LNCaP clone FGC (cell line): ENCODE measurements at regions not wholly inside any gene's neighbourhood (a gene's known extent, or its start where the extent isn't known, plus 50 kb on each side); places are given as distances from the start of the nearest gene placed in this dataset.
"Not testable (repeated sequence)": the region's sequence is repeated elsewhere in the genome, so short reads cannot be mapped to it uniquely, and the experiment has no call there.

ENCODE experiments used
- DNase-seq: peaks from one replicate; pipeline ENCODE4 v3.0.0-alpha.2; 2011; ENCODE audit warnings: low read depth
- H3K4me3 ChIP-seq: 2 replicates; pipeline ENCODE4 v1.5.1; 2011; ENCODE audit warnings: mild to moderate bottlenecking, low read depth, low read length, control low read depth
- TF ChIP-seq, protein P1 (sequence below): IDR thresholded peaks from 2 replicates; pipeline ENCODE4 v1.5.1; 2012; ENCODE audit warnings: mild to moderate bottlenecking; ENCODE audit not compliant: control insufficient read depth, insufficient read depth; ENCODE audit errors: extremely low read depth

GRCh38 chr3:118151164-118151563 lies 883.5 kb downstream of the IGSF11 start:
- TF ChIP-seq, protein P1, sequence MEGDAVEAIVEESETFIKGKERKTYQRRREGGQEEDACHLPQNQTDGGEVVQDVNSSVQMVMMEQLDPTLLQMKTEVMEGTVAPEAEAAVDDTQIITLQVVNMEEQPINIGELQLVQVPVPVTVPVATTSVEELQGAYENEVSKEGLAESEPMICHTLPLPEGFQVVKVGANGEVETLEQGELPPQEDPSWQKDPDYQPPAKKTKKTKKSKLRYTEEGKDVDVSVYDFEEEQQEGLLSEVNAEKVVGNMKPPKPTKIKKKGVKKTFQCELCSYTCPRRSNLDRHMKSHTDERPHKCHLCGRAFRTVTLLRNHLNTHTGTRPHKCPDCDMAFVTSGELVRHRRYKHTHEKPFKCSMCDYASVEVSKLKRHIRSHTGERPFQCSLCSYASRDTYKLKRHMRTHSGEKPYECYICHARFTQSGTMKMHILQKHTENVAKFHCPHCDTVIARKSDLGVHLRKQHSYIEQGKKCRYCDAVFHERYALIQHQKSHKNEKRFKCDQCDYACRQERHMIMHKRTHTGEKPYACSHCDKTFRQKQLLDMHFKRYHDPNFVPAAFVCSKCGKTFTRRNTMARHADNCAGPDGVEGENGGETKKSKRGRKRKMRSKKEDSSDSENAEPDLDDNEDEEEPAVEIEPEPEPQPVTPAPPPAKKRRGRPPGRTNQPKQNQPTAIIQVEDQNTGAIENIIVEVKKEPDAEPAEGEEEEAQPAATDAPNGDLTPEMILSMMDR, result no peak
- no peak overlapping the region for H3K4me3 ChIP-seq
- DNase-seq, result no peak

- TF ChIP-seq, protein P1, result 0 out of 2 replicates have a peak, but pooled peaks have one; percentile 10
- DNase-seq, result peak; percentile 8
- H3K4me3 ChIP-seq, result not testable (repeated sequence)
Observed at GRCh38 chr3:118162627-118163588, 871.7 kb downstream of the IGSF11 start.

- no peak for DNase-seq
- TF ChIP-seq, protein P1, result no peak
- no peak overlapping the region for H3K4me3 ChIP-seq
Observed at GRCh38 chr3:118165413-118165812, 869.2 kb downstream of the IGSF11 start.

DNA sequence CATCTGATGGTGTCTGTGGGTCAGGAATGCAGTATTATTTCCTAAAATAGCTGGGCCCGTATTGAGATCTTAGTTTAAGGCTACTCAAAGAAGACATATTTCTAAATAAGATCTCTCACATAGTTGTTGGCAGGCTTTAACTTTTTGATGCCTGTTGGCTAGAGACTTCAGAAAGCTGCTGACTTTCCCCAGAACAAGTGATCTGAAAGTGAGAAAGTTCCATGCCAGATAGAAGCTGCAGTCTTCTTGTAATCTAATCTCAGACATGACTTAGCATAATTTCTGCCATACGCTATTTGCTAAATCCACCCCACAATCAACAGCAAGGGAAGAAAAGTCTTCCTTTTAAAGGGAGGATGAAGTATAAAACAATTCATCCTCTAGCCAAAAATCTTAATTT lies 867.1 kb downstream of the IGSF11 start:
- H3K4me3 ChIP-seq, result no peak overlapping the region
- no peak for DNase-seq
- TF ChIP-seq, protein P1, result no peak

GRCh38 chr3:118168175-118168574 lies 866.5 kb downstream of the IGSF11 start:
- TF ChIP-seq, protein P1, result no peak
- no peak overlapping the region for H3K4me3 ChIP-seq
- DNase-seq, result no peak

DNA sequence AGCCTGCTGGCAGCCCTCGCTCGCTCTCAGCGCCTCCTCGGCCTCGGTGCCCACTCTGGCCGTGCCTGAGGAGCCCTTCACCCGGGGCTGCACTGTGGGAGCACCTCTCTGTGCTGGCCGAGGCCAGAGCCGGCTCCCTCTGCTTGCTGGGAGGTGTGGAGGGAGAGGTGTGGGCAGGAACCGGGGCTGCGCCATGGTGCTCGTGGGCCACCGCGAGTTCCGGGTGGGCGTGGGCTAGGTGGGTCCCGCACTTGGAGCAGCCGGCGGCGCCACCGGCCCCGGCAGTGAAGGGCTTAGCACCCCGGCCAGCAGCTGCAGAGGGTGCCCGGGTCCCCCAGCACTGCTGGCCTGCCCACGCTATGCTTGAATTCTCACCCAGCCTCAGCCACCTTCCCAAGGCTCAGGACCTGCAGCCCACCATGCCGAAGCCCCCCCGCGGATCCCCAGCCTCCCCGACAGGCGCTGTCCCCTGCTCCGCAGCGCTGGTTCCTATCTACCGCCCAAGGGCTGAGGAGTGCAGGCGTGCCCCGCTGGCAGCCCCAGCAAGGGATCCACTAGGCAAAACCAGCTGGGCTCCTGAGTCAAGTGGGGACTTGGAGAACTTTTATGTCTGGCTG lies 863.3 kb downstream of the IGSF11 start:
- H3K4me3 ChIP-seq, result no peak overlapping the region
- TF ChIP-seq, protein P1, result no peak
- no peak for DNase-seq
